ENCODE measurements at regions not wholly inside any gene's neighbourhood (a gene's known extent, or its start where the extent isn't known, plus 50 kb on each side); places are given as distances from the start of the nearest gene placed in this dataset.

DNA sequence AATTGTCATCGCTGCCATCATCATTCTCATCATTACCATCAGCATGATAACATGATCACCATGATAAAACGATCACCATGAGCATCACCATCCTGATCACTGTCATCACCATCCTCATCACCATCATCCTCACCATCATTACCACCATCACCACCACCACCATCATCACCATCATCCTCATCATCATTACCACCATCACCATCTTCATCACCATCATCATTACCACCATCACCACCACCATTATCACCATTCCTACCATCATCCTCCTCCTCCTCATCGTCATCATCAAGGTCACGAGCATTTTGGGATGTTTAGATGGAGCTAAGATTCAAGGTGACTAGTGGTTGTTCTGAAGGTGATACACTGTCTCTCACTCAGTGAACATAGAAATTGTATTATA is 221.0 kb downstream of the FOXL1 start:
- no peak for TF ChIP-seq POLR2A (IDR thresholded peaks at IDR 0.05; ENCODE audit: low read length)
- no peak for TF ChIP-seq GATA1 (IDR thresholded peaks at IDR 0.05; ENCODE audit: low read depth, low read length)

Measured in erythroblast (primary cell).